Heart left ventricle (tissue), 16 donors: ENCODE measurements at regions not wholly inside any gene's neighbourhood (a gene's known extent, or its start where the extent isn't known, plus 50 kb on each side); places are given as distances from the start of the nearest gene placed in this dataset.

Source experiments
- ATAC-seq, 4 donors: fragments of 200-7000 bp; cut with Tn5 transposase; one replicate each; pipeline ENCODE4 v1.9.1; 2020 to 2022; ENCODE audit warnings: moderate library complexity in 4 of 4, mild to moderate bottlenecking in 3 of 4, moderate number of reproducible peaks in 1 of 4
- DNase-seq, 5 donors: peaks; one replicate each; pipeline ENCODE4 v3.0.0-alpha.2; 2020
- H3K27ac ChIP-seq, 12 donors: fragments of 200-600 bp; sonication (generic) in 4 of 12; one replicate each; pipeline versions ENCODE4 v1.5.0 to v1.8.0; 2016 to 2022; ENCODE audit warnings: mild to moderate bottlenecking in 2 of 12
- H3K27me3 ChIP-seq, 9 donors: fragments of 200-600 bp; sonication (generic) in 2 of 9; one replicate each; pipeline versions ENCODE4 v1.5.1 to v1.8.0; 2016 to 2022; ENCODE audit warnings: mild to moderate bottlenecking in 3 of 9
- H3K36me3 ChIP-seq, 9 donors: fragments of 200-600 bp; sonication (generic) in 2 of 9; one replicate each; pipeline versions ENCODE4 v1.5.0 to v1.8.0; 2018 to 2022; ENCODE audit warnings: mild to moderate bottlenecking in 2 of 9
- H3K4me1 ChIP-seq, 12 donors: fragments of 200-600 bp; sonication (generic) in 4 of 12; one replicate each; pipeline versions ENCODE4 v1.5.0 to v1.8.0; 2016 to 2022; ENCODE audit warnings: mild to moderate bottlenecking in 3 of 12
- H3K4me3 ChIP-seq, 12 donors: fragments of 200-600 bp; sonication (generic) in 4 of 12; one replicate each; pipeline versions ENCODE4 v1.5.0 to v1.8.0; 2017 to 2022; ENCODE audit warnings: mild to moderate bottlenecking in 9 of 12, moderate library complexity in 4 of 12
- H3K9me3 ChIP-seq, 12 donors: fragments of 200-600 bp; sonication (generic) in 4 of 12; one replicate each; pipeline versions ENCODE4 v1.5.0 to v1.8.0; 2016 to 2022; ENCODE audit warnings: mild to moderate bottlenecking in 1 of 12
- POLR2A ChIP-seq, 2 donors: fragments of 450-650 bp; IDR thresholded peaks; one replicate each; pipeline ENCODE4 v1.6.1; 2017; ENCODE audit warnings: antibody characterized with exemption in 2 of 2, mild to moderate bottlenecking in 2 of 2, moderate library complexity in 2 of 2
- WGBS, 4 donors: extraction: QIAGEN DNeasy Blood & Tissue Kit in 2 of 4; methylation state at CpG; one replicate each; pipeline versions ENCODE4 v1.1.5 to v1.1.7; 2013 to 2018; 5-methylcytosine and 5-hydroxymethylcytosine counted together
- intact Hi-C, 10 donors: fragments of 100-400 bp; cut with DNase I; formaldehyde crosslinking; loops; one replicate each; pipeline versions ENCODE4 v1.11.1 to v1.14.2; 2022
- TF ChIP-seq, protein P1 (sequence below), 12 donors: fragments of 200-600 bp; sonication (generic) in 4 of 12; IDR thresholded peaks; one replicate each; pipeline versions ENCODE4 v1.5.0 to v1.8.0; 2018 to 2022; ENCODE audit warnings: antibody characterized with exemption in 12 of 12, mild to moderate bottlenecking in 5 of 12
- donor health status: ischemic (EF 13 %, LVEDD 7.1; RV severe dilation, severe dysfunction).
- donor health status: healthy with polysubstance abuse.
- donor health status: DM: no; HTN: yes; CAD: no.
- donor health status: DM: no; HTN: no; CAD: no.
- donor health status: ischemic (EF 25% LVEDD 6.9; RV normal size, moderate dysfunction).
- donor health status: ischemic (EF 25% LVEDD 5.7; RV mildly dilated, moderate dysfunction).
- donor health status: healthy.
- donor health status: DM: yes; HTN: yes; CAD: no.
- donor health status: ischemic (EF 35%, LVEDD 5.7; RV mildly dilated, moderate dysfunction).
- donor health status: nonischemic (EF 11% LVEDD 7.7; RV severe dilation, severe dysfunction).
- donor health status: DM: yes; HTN: yes; CAD: no.
- donor health status: PGD.
- donor health status: ischemic (EF 29% LVEDD 5.4; RV normal size, mild dysfunction).
- donor health status: nonischemic (EF 23%, LVEDD 6.1; RV moderate dilation, normal function).

DNA sequence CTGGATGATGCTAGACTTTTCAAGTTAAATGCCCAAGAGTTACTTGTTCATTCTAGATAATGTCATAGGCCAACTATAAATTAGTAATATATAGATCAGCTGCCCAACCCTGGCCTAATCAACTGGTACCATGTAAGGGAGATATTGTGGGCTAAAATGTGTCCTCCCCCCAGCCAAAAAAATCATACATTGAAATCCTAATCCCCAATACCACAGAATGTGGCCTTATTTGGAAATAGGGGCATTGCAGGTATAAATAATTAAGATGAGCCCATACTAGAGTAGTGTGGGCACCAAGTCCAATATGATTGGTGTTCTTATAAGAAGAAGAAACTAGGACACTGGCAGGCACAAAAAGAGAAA, 92.5 kb downstream of the RPL22L1 start:
- no peak for TF ChIP-seq POLR2A (IDR thresholded peaks at IDR 0.05)
- TF ChIP-seq, protein P1, sequence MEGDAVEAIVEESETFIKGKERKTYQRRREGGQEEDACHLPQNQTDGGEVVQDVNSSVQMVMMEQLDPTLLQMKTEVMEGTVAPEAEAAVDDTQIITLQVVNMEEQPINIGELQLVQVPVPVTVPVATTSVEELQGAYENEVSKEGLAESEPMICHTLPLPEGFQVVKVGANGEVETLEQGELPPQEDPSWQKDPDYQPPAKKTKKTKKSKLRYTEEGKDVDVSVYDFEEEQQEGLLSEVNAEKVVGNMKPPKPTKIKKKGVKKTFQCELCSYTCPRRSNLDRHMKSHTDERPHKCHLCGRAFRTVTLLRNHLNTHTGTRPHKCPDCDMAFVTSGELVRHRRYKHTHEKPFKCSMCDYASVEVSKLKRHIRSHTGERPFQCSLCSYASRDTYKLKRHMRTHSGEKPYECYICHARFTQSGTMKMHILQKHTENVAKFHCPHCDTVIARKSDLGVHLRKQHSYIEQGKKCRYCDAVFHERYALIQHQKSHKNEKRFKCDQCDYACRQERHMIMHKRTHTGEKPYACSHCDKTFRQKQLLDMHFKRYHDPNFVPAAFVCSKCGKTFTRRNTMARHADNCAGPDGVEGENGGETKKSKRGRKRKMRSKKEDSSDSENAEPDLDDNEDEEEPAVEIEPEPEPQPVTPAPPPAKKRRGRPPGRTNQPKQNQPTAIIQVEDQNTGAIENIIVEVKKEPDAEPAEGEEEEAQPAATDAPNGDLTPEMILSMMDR (IDR thresholded peaks at IDR 0.05): no peak
- no peaks in the 10 kb centered on the region for H3K4me1 ChIP-seq
- intact Hi-C loops: no loop called here
- ATAC-seq (no peak), DNase-seq (no peak)
- H3K9me3 ChIP-seq: no peaks in the 10 kb centered on the region
- H3K36me3 ChIP-seq: no peaks in the 10 kb centered on the region
- H3K27ac ChIP-seq: no peak overlapping the region
- H3K4me3 ChIP-seq: no peak overlapping the region
- H3K27me3 ChIP-seq: no peaks in the 10 kb centered on the region

DNA sequence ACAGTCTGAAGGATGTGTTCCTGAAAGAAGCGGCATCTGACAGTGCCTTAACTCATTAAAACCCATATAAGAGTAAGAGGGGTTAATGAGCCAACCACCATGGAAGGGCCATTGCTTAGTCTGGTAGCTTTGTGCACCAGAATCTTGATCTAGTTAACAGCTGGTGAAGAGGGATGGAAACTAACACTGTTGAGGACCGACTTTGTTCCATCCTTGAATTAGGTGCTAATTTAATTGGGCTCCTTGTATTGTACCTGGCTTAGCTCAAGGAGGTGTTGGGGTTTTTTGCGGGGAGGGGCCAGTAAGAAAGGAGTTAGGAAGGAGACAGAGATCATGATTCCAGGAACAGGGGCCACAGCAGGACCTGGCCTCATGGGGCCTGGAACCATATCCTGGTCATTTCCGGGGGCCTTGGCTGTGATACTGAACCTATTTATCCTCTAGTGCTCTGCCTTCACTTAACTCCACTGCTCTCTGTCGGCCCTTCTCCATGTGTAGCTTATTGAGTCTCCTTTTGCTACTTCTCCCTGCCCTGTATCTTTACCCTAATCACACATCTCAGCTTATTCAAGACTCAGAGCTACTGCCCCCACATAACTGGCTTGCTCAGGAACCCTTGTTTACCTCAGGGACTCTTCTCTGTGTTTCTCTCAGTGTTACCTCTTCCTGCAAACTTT, 93.0 kb downstream of the RPL22L1 start:
- Histone ChIP-seq H3K4me1 (no peaks in the 10 kb centered on the region), H3K9me3 (no peaks in the 10 kb centered on the region), H3K36me3 (no peaks in the 10 kb centered on the region), H3K27ac (no peak overlapping the region), H3K27me3 (no peaks in the 10 kb centered on the region), H3K4me3 (no peak overlapping the region)
- TF ChIP-seq, protein P1 (IDR thresholded peaks at IDR 0.05): no peak
- TF ChIP-seq POLR2A (IDR thresholded peaks at IDR 0.05): no peak
- intact Hi-C loops: no loop called here
- no peak for ATAC-seq
- no peak for DNase-seq
- 70 to 82% (median 73%) methylated on average over 5 of the region's 5 CpGs for WGBS, 4 donors

DNA sequence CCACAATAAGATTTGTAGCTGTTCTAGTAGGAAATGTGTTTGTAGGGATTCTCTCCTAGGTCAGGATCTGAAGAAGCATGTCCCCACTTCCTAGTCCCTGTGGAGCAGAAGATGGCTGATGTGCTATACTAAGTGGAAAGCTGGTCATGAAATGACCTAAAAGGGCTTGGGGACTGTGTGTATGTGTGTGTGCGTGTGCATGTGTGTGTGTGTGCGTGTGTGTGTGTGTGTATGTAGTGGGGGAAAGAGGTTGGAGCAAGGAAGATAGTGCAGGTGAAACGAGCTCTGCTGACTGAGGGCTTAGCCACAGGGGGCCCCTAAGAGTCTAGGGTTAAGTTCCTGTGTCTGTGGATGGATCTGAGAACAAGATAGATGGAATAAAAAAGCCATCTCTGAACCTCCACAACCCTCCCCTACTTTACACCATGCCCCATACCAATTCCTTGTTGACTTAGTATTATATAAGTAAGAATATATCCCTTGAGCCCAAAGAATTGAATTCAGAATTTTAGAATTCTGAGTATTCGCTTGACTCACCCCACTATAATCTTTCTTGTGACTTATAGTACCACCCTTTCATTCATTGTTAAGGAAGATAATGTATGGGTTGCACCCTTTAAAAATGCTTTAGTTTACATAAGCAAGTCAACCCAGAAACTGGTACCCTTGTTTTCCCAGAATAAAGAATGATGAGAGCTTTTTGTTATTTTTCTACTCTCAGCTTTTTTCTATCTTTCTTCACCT, 96.1 kb downstream of the RPL22L1 start:
- intact Hi-C loops: no loop called here
- WGBS, 4 donors: 80 to 87% (median 82%) methylated on average over 4 of the region's 4 CpGs
- no peaks in the 10 kb centered on the region for H3K9me3 ChIP-seq
- H3K36me3 ChIP-seq: no peaks in the 10 kb centered on the region
- H3K4me3 ChIP-seq: no peak overlapping the region
- H3K27me3 ChIP-seq: no peaks in the 10 kb centered on the region
- H3K27ac ChIP-seq: no peak overlapping the region
- TF ChIP-seq POLR2A (IDR thresholded peaks at IDR 0.05): no peak
- TF ChIP-seq, protein P1 (IDR thresholded peaks at IDR 0.05): no peak
- H3K4me1 ChIP-seq: no peaks in the 10 kb centered on the region
- DNase-seq (no peak), ATAC-seq (peak in 1 of 4 donors; percentile 13)

DNA sequence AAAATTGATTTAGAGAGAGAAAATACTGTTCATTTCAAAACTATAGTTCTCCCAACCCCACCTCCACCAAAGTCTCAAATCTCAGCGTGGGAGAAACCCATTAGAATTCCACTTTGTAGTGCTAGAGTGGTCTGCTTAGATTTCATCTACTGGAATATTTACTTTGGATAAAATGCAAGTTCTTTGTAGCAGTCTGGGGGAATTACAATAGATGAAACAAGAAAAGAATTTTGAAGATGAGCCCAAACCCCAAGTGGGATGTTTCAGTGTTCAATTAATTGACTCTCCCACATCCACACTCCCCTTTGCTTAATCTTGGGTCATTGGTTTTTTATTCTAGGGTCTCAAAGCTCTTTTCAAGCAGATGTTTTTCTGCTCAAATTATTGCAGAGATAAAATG, 97.8 kb downstream of the RPL22L1 start:
- Histone ChIP-seq H3K9me3 (no peaks in the 10 kb centered on the region), H3K4me3 (no peak overlapping the region), H3K4me1 (peaks cover 0 to 5% (median 0%) of the 10 kb centered on the region in 12 donors), H3K36me3 (no peaks in the 10 kb centered on the region), H3K27ac (no peak overlapping the region), H3K27me3 (no peaks in the 10 kb centered on the region)
- TF ChIP-seq, protein P1 (IDR thresholded peaks at IDR 0.05): no peak
- TF ChIP-seq POLR2A (IDR thresholded peaks at IDR 0.05): no peak
- DNase-seq (no peak), ATAC-seq (no peak)
- intact Hi-C loops: no loop called here
- WGBS, 4 donors: 64 to 74% (median 65%) methylated on average over 1 of the region's 1 CpG
